ENCODE measurements at regions not wholly inside any gene's neighbourhood (a gene's known extent, or its start where the extent isn't known, plus 50 kb on each side); places are given as distances from the start of the nearest gene placed in this dataset.

DNA sequence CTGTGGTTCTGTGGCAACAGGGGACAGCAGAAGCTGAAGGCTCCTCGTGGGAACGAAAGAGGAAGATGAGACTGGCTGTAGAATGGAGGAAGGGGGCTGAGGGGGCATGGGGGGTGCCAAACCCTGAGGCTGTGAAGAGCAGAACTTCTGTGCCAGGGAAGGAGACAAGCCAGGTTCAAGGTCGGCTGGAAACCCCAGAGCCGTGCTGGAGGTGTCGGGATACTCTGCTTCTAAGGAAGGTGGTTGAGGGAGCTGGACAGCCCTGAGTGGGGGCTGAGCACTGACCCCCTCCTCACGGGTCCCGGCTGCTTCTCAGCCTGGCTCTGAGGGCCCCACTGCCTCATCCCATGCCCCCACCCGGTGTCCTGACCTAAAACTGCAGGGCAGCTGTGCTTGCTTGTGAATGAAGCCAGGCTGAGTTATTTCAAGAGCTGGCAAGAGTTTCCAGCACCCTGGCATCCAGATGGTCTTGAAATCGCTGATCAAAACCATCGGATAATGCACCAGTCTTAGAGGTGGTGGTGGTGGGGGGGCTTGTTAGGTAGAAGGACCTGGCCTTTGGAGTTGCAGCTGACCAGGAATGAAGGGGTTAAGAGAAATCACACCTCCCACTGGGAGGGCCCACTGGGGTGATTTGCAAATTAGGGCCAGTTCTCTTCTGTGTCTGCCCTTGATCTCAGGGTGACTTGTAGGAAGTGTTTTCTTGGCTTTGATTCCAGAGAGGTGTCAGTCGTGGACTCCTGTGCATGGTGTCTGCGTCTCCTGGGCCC is 218.9 kb upstream of the C1orf174 start:
- H3K9me3 ChIP-seq (ENCODE audit: insufficient read depth, low read length), result no peaks in the 10 kb centered on the region; the same call in 1 of the 2 replicates
- no peak overlapping the region for H3K9ac ChIP-seq (ENCODE audit: insufficient read length, low read depth)
- no peak for TF ChIP-seq YY1 (IDR thresholded peaks at IDR 0.05; ENCODE audit: insufficient read depth, insufficient read length)
- no peak for TF ChIP-seq ZNF274 (IDR thresholded peaks at IDR 0.05; ENCODE audit: low read depth, low read length)
- TF ChIP-seq SUZ12 (IDR thresholded peaks at IDR 0.05; ENCODE audit: extremely low read depth, insufficient read depth, insufficient read length), result no peak
- DNase-seq (ENCODE audit: low read depth, low spot score), result no peak
- no peak overlapping the region for H3K4me3 ChIP-seq (ENCODE audit: insufficient read length, low read depth)
- no peaks in the 10 kb centered on the region for H3K36me3 ChIP-seq (ENCODE audit: insufficient read depth, insufficient read length, low read length)
- H3K27me3 ChIP-seq (ENCODE audit: insufficient read depth, insufficient read length), result no peaks in the 10 kb centered on the region
- H3K4me1 ChIP-seq (ENCODE audit: insufficient read depth, insufficient read length), result no peaks in the 10 kb centered on the region

GRCh38 chr1:4119516-4120220 is 219.6 kb upstream of the C1orf174 start:
- Histone ChIP-seq H3K27me3 (ENCODE audit: insufficient read depth, insufficient read length) (no peaks in the 10 kb centered on the region), H3K9me3 (ENCODE audit: insufficient read depth, low read length) (no peaks in the 10 kb centered on the region; the same call in 1 of the 2 replicates), H3K4me1 (ENCODE audit: insufficient read depth, insufficient read length) (no peaks in the 10 kb centered on the region), H3K9ac (ENCODE audit: insufficient read length, low read depth) (no peak overlapping the region), H3K36me3 (ENCODE audit: insufficient read depth, insufficient read length, low read length) (no peaks in the 10 kb centered on the region), H3K4me3 (ENCODE audit: insufficient read length, low read depth) (no peak overlapping the region)
- DNase-seq (ENCODE audit: low read depth, low spot score), result no peak
- TF ChIP-seq ZNF274 (IDR thresholded peaks at IDR 0.05; ENCODE audit: low read depth, low read length) (no peak), YY1 (IDR thresholded peaks at IDR 0.05; ENCODE audit: insufficient read depth, insufficient read length) (no peak), SUZ12 (IDR thresholded peaks at IDR 0.05; ENCODE audit: extremely low read depth, insufficient read depth, insufficient read length) (no peak)

- Histone ChIP-seq H3K4me3 (ENCODE audit: insufficient read length, low read depth) (no peak overlapping the region), H3K9ac (ENCODE audit: insufficient read length, low read depth) (no peak overlapping the region), H3K27me3 (ENCODE audit: insufficient read depth, insufficient read length) (no peaks in the 10 kb centered on the region), H3K9me3 (ENCODE audit: insufficient read depth, low read length) (no peaks in the 10 kb centered on the region; the same call in 1 of the 2 replicates), H3K4me1 (ENCODE audit: insufficient read depth, insufficient read length) (no peaks in the 10 kb centered on the region), H3K36me3 (ENCODE audit: insufficient read depth, insufficient read length, low read length) (no peaks in the 10 kb centered on the region)
- TF ChIP-seq YY1 (IDR thresholded peaks at IDR 0.05; ENCODE audit: insufficient read depth, insufficient read length), result no peak
- no peak for TF ChIP-seq ZNF274 (IDR thresholded peaks at IDR 0.05; ENCODE audit: low read depth, low read length)
- TF ChIP-seq SUZ12 (IDR thresholded peaks at IDR 0.05; ENCODE audit: extremely low read depth, insufficient read depth, insufficient read length), result no peak
- no peak for DNase-seq (ENCODE audit: low read depth, low spot score)
Observed at GRCh38 chr1:4120557-4121292, 220.7 kb upstream of the C1orf174 start.

DNA sequence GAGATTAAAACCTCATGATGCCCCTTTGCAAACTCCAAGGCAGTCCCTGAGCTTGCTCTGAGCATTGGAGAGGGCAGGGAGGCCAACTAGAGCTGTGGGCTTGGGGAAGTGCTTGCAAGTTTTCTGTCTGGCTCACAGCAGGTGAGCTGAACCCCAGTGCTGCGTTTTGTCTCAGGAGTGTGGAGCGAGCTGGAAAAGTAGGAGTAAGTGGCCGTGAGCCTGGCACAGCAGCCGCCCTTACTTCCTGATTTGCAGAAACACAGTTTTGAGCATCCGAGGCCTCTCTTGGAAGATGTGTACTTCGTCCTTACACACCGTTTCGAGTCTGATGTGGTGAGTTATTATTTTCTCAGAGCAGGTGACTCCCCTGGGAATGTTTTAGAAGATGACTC is 221.2 kb upstream of the C1orf174 start:
- no peaks in the 10 kb centered on the region for H3K4me1 ChIP-seq (ENCODE audit: insufficient read depth, insufficient read length)
- DNase-seq (ENCODE audit: low read depth, low spot score), result no peak
- H3K27me3 ChIP-seq (ENCODE audit: insufficient read depth, insufficient read length), result no peaks in the 10 kb centered on the region
- no peak overlapping the region for H3K4me3 ChIP-seq (ENCODE audit: insufficient read length, low read depth)
- no peak overlapping the region for H3K9ac ChIP-seq (ENCODE audit: insufficient read length, low read depth)
- H3K9me3 ChIP-seq (ENCODE audit: insufficient read depth, low read length), result no peaks in the 10 kb centered on the region; the same call in 1 of the 2 replicates
- TF ChIP-seq SUZ12 (IDR thresholded peaks at IDR 0.05; ENCODE audit: extremely low read depth, insufficient read depth, insufficient read length) (no peak), ZNF274 (IDR thresholded peaks at IDR 0.05; ENCODE audit: low read depth, low read length) (no peak), YY1 (IDR thresholded peaks at IDR 0.05; ENCODE audit: insufficient read depth, insufficient read length) (no peak)
- no peaks in the 10 kb centered on the region for H3K36me3 ChIP-seq (ENCODE audit: insufficient read depth, insufficient read length, low read length)

DNA sequence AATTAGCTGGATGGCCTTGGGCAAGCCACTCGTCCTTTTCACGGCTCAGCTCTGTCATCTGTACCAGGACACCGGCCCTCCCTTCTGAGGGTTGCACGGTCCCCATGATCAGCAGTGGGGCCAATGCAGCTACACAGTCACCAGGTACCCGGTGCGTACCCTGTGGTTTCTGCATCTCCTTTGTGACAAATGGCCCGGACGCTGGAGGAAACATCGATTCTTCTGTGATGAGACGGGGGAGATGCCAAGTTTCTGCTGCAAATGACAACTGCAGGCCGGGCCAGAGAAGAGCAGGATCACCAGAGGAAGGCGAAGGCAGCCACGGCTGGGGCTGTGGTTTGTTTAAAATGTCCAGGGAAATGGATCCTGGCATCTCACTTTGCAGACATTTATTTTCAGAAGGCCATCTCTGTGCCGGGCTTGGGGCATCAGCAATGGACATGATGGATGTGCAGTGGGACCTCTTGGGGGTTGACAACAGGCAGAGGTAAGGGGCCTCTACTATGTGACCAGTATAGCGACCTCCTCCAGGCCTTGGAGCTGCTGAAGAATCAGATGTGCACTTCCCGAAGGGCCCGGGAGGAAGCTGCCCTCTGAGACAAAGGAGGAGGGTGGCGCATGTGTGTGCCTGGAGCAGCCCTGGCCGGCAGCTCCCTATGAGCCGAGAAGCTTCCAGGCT is 221.9 kb upstream of the C1orf174 start:
- no peak for DNase-seq (ENCODE audit: low read depth, low spot score)
- Histone ChIP-seq H3K4me1 (ENCODE audit: insufficient read depth, insufficient read length) (no peaks in the 10 kb centered on the region), H3K27me3 (ENCODE audit: insufficient read depth, insufficient read length) (no peaks in the 10 kb centered on the region), H3K9me3 (ENCODE audit: insufficient read depth, low read length) (no peaks in the 10 kb centered on the region; the same call in 1 of the 2 replicates), H3K4me3 (ENCODE audit: insufficient read length, low read depth) (no peak overlapping the region), H3K9ac (ENCODE audit: insufficient read length, low read depth) (no peak overlapping the region), H3K36me3 (ENCODE audit: insufficient read depth, insufficient read length, low read length) (no peaks in the 10 kb centered on the region)
- TF ChIP-seq ZNF274 (IDR thresholded peaks at IDR 0.05; ENCODE audit: low read depth, low read length), result no peak

DNA sequence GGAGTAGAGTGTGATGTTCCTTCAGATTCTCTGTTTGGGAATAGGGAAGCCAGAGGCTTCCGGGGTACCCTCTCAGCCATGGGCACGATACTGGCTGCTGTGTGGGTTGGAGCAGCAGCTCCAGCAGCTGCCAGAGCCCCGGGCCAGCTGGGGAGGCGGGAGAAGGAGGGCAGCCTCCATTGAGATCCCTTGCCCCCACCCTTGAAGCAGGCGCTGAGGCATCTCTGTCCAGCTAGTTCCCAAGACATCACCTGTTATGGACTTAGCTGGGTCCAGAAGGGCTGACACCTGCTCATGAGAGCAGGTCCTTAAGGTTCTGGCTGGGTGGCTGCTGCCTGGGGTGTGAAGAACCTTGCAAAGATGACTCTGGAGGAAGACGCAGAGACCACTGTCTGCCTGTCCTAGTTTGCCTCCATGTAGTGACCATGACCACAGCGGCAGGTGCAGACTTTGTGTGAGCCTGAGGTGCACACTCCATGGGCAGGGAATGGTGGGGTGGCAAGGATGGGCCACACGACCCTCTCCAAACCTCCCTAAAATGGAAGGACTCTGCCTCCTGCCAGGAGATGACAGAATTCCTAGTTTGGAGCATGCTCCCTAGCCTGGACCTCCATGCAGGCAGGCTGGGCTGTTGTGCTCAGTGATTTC is 222.6 kb upstream of the C1orf174 start:
- TF ChIP-seq SUZ12 (IDR thresholded peaks at IDR 0.05; ENCODE audit: extremely low read depth, insufficient read depth, insufficient read length) (no peak), ZNF274 (IDR thresholded peaks at IDR 0.05; ENCODE audit: low read depth, low read length) (no peak), YY1 (IDR thresholded peaks at IDR 0.05; ENCODE audit: insufficient read depth, insufficient read length) (no peak)
- no peak for DNase-seq (ENCODE audit: low read depth, low spot score)
- H3K4me1 ChIP-seq (ENCODE audit: insufficient read depth, insufficient read length), result peaks cover 2% of the 10 kb centered on the region
- no peaks in the 10 kb centered on the region; the same call in 1 of the 2 replicates for H3K9me3 ChIP-seq (ENCODE audit: insufficient read depth, low read length)
- peaks cover 3% of the 10 kb centered on the region for H3K27me3 ChIP-seq (ENCODE audit: insufficient read depth, insufficient read length)
- H3K36me3 ChIP-seq (ENCODE audit: insufficient read depth, insufficient read length, low read length), result no peaks in the 10 kb centered on the region
- no peak overlapping the region for H3K4me3 ChIP-seq (ENCODE audit: insufficient read length, low read depth)
- H3K9ac ChIP-seq (ENCODE audit: insufficient read length, low read depth), result no peak overlapping the region

Data from NT2/D1 (cell line).